ENCODE measurements at regions not wholly inside any gene's neighbourhood (a gene's known extent, or its start where the extent isn't known, plus 50 kb on each side); places are given as distances from the start of the nearest gene placed in this dataset.

DNA sequence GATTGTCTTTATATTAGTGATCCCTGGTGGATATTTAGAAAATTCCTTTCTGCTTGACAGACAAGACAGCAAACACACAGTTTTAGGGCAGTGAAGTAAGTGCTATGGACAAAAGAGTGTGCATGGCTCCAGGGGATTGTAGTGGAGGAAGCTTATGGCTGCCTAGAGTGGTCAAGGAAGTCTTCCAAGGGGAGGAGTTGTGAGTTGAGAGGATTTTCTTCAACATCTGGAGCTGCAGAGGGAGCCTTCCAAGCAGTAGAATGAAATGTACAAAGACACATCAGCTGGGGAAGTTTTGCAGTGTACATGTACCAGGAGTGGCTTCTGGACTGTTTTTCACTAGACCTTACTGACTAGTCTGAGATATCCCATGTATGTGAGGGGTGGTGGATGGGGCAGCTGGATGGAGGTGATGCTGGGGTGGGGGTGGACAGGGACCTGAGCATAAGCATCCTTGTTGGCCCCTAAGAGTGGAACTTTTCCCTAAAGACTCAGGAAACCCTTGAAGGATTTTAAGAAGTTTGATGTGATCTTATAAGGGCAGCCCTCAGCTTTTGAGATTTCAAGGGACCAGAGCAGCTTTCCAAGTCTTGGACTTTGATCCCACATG lies 160.5 kb upstream of the TAPT1 start:
- H3K27ac ChIP-seq (ENCODE audit: low read length) = no peak overlapping the region
- no peak overlapping the region for H2AFZ ChIP-seq (ENCODE audit: low read depth, low read length)
- no peaks in the 10 kb centered on the region for H3K9me3 ChIP-seq (ENCODE audit: low read length)
- H3K27me3 ChIP-seq (ENCODE audit: insufficient read depth, low read depth, low read length) = no peaks in the 10 kb centered on the region
- no peaks in the 10 kb centered on the region for H3K79me2 ChIP-seq (replicated peaks; ENCODE audit: insufficient read depth, low read length)
- TF ChIP-seq, protein P1, sequence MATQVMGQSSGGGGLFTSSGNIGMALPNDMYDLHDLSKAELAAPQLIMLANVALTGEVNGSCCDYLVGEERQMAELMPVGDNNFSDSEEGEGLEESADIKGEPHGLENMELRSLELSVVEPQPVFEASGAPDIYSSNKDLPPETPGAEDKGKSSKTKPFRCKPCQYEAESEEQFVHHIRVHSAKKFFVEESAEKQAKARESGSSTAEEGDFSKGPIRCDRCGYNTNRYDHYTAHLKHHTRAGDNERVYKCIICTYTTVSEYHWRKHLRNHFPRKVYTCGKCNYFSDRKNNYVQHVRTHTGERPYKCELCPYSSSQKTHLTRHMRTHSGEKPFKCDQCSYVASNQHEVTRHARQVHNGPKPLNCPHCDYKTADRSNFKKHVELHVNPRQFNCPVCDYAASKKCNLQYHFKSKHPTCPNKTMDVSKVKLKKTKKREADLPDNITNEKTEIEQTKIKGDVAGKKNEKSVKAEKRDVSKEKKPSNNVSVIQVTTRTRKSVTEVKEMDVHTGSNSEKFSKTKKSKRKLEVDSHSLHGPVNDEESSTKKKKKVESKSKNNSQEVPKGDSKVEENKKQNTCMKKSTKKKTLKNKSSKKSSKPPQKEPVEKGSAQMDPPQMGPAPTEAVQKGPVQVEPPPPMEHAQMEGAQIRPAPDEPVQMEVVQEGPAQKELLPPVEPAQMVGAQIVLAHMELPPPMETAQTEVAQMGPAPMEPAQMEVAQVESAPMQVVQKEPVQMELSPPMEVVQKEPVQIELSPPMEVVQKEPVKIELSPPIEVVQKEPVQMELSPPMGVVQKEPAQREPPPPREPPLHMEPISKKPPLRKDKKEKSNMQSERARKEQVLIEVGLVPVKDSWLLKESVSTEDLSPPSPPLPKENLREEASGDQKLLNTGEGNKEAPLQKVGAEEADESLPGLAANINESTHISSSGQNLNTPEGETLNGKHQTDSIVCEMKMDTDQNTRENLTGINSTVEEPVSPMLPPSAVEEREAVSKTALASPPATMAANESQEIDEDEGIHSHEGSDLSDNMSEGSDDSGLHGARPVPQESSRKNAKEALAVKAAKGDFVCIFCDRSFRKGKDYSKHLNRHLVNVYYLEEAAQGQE (IDR thresholded peaks at IDR 0.05; ENCODE audit: borderline replicate concordance) = no peak
- no peak for TF ChIP-seq EP300 (conservative IDR thresholded peaks at IDR 0.05; ENCODE audit: poor library complexity, severe bottlenecking)
- no peak for TF ChIP-seq EZH2 (IDR thresholded peaks at IDR 0.05; ENCODE audit: borderline replicate concordance, insufficient read depth, low read length, poor library complexity, severe bottlenecking)
- TF ChIP-seq RAD21 (conservative IDR thresholded peaks at IDR 0.05) = no peak
- TF ChIP-seq SMC3 (conservative IDR thresholded peaks at IDR 0.05; ENCODE audit: poor library complexity) = no peak
- TF ChIP-seq MXI1 (conservative IDR thresholded peaks at IDR 0.05; ENCODE audit: poor library complexity, severe bottlenecking) = no peak
- no peak for TF ChIP-seq TAF1 (IDR thresholded peaks at IDR 0.05; ENCODE audit: low read depth)
- TF ChIP-seq, protein P2, sequence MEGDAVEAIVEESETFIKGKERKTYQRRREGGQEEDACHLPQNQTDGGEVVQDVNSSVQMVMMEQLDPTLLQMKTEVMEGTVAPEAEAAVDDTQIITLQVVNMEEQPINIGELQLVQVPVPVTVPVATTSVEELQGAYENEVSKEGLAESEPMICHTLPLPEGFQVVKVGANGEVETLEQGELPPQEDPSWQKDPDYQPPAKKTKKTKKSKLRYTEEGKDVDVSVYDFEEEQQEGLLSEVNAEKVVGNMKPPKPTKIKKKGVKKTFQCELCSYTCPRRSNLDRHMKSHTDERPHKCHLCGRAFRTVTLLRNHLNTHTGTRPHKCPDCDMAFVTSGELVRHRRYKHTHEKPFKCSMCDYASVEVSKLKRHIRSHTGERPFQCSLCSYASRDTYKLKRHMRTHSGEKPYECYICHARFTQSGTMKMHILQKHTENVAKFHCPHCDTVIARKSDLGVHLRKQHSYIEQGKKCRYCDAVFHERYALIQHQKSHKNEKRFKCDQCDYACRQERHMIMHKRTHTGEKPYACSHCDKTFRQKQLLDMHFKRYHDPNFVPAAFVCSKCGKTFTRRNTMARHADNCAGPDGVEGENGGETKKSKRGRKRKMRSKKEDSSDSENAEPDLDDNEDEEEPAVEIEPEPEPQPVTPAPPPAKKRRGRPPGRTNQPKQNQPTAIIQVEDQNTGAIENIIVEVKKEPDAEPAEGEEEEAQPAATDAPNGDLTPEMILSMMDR (IDR thresholded peaks at IDR 0.05; ENCODE audit: poor library complexity, severe bottlenecking) = no peak
- TF ChIP-seq POLR2AphosphoS5 (IDR thresholded peaks at IDR 0.05) = no peak
- no peak overlapping the region for H3K9ac ChIP-seq (ENCODE audit: low read length)
- no peaks in the 10 kb centered on the region for H3F3A ChIP-seq (ENCODE audit: insufficient read depth, low read length, poor library complexity, severe bottlenecking)
- H3K4me3 ChIP-seq (ENCODE audit: low read length) = no peak overlapping the region
- no peak overlapping the region for H3K4me2 ChIP-seq (ENCODE audit: low read length)
- no peaks in the 10 kb centered on the region for H3K9me2 ChIP-seq (ENCODE audit: insufficient read depth, low read length)
- no peaks in the 10 kb centered on the region for H4K20me1 ChIP-seq (ENCODE audit: insufficient read depth)
- no peaks in the 10 kb centered on the region for H3K36me3 ChIP-seq (ENCODE audit: insufficient read depth, low read length)

DNA sequence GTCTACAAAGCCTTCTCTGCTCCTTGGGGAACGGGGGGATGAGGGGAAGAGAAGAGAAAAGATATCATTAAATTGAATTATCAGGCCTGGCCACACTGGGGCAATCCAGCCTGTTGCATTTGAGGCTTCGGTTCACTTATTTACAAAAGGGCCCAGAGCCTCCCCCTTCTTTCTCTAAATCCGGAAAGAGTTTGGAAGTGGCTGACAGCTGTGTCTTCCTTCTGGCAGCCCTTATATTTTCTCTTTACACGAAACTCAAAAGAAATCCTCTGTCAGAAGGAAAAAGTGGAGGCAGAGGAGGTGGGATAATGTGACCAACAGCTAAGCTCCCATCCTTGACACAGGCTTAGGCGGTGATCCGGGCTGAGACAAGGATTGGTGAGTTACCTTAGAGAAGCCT lies 158.3 kb upstream of the TAPT1 start:
- H2AFZ ChIP-seq (ENCODE audit: low read depth, low read length) = no peak overlapping the region
- no peak overlapping the region for H3K27ac ChIP-seq (ENCODE audit: low read length)
- TF ChIP-seq EZH2 (IDR thresholded peaks at IDR 0.05; ENCODE audit: borderline replicate concordance, insufficient read depth, low read length, poor library complexity, severe bottlenecking) (no peak), SMC3 (conservative IDR thresholded peaks at IDR 0.05; ENCODE audit: poor library complexity) (no peak), MXI1 (conservative IDR thresholded peaks at IDR 0.05; ENCODE audit: poor library complexity, severe bottlenecking) (no peak), EP300 (conservative IDR thresholded peaks at IDR 0.05; ENCODE audit: poor library complexity, severe bottlenecking) (no peak)
- TF ChIP-seq, protein P1 (IDR thresholded peaks at IDR 0.05; ENCODE audit: borderline replicate concordance) = no peak

More for the DNA sequence above, 158.3 kb upstream of the TAPT1 start:
- no peaks in the 10 kb centered on the region for H3F3A ChIP-seq (ENCODE audit: insufficient read depth, low read length, poor library complexity, severe bottlenecking)
- H3K79me2 ChIP-seq (replicated peaks; ENCODE audit: insufficient read depth, low read length) = no peaks in the 10 kb centered on the region
- H3K4me3 ChIP-seq (ENCODE audit: low read length) = no peak overlapping the region
- H3K9ac ChIP-seq (ENCODE audit: low read length) = no peak overlapping the region
- no peaks in the 10 kb centered on the region for H3K9me2 ChIP-seq (ENCODE audit: insufficient read depth, low read length)
- H3K9me3 ChIP-seq (ENCODE audit: low read length) = no peaks in the 10 kb centered on the region
- H3K4me2 ChIP-seq (ENCODE audit: low read length) = no peak overlapping the region
- H3K27me3 ChIP-seq (ENCODE audit: insufficient read depth, low read depth, low read length) = no peaks in the 10 kb centered on the region
- H4K20me1 ChIP-seq (ENCODE audit: insufficient read depth) = no peaks in the 10 kb centered on the region
- no peaks in the 10 kb centered on the region for H3K36me3 ChIP-seq (ENCODE audit: insufficient read depth, low read length)
